HG03060 (cell line): ENCODE measurements at regions not wholly inside any gene's neighbourhood (a gene's known extent, or its start where the extent isn't known, plus 50 kb on each side); places are given as distances from the start of the nearest gene placed in this dataset.

Source experiments
- ATAC-seq: cut with Tn5 transposase; IDR thresholded peaks from one replicate; pipeline ENCODE4 v1.9.1; 2021; ENCODE audit warnings: low read depth, moderate number of reproducible peaks; ENCODE audit not compliant: unreplicated experiment

DNA sequence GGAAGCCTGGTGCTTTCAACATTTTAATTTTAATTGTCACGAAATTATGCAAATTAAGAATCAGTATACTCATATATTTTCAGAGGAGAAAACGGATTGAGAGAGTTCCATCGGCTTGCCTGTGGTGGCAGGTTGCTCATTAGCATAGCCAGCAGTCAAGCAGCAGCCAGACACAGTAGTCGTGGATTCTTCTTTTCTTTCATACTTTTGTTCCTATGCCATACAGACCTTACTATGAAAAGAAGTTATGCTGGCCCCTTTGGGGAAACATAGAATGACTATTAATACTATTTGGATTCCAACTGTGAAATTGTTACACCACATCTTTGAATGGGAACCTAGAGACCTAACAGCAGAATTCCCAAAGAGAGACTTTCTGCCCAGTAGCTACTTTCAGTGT, 617.7 kb upstream of the CA10 start:
- no peak for ATAC-seq

DNA sequence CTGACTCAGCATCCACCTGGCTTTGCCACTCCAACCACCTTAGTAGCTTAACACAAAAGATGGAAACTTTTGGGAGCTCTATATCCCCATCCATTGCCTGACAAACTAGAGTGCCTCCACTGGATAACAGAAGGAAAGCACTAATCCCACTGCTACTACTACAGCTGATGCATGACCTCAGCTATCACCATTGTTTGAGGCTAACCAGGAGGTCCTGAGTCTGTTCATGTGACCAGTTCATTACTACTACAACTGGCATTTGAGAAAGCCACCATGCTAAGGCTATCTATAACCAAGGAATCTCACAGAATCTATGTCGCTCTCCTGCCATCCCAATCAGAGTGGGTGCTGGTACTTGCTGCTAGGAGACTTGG, 604.3 kb upstream of the CA10 start:
- ATAC-seq, result no peak

DNA sequence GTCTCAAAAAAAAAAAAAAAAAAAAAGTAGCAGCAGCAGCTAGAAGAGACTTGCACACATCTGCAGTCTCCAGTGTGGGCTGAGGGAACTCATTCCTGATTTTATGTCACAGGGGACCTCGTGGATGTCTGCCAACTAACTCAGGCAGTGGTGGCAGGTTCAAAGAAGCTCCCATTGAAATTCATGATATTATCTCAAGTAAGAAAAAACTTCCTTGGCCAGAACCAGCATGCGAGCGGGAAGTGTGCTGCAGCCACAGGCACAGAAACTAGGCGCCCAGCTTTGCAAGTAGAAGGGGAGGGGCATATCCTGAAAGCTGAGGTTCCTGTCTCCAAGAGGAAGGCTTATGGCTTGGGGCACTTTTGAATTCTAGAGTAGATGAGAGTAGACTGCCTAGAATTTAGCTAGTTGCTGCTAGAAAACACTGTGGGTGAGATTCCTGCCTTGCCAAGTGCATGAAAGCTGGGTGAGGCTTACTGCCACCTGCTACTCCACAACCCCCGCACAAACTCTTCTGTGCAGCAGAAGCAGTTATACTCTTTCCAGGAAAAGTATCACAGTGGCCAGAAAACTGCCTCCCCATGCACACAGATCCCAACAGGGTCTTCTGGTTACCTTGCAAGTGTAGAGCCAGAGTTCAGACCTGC, 603.8 kb upstream of the CA10 start:
- no peak for ATAC-seq

DNA sequence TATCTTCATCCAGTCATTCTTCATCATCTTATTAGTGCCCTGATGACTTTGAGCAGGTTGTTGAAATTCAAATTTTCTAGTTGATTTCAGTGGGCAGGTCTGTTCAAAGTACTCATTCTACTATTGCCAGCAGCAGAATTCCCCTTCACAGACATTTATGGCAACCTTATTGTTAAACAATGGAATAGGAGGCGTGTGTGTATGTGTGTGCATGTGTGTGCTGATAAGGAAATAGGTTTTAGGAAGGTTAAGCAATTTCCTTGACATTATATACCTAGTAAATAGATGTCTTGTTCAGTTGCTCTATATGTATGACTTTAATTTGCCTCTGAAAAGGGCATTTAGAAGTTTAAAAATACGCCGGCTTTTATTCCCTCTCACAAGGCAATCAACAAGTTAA, 601.4 kb upstream of the CA10 start:
- no peak for ATAC-seq

DNA sequence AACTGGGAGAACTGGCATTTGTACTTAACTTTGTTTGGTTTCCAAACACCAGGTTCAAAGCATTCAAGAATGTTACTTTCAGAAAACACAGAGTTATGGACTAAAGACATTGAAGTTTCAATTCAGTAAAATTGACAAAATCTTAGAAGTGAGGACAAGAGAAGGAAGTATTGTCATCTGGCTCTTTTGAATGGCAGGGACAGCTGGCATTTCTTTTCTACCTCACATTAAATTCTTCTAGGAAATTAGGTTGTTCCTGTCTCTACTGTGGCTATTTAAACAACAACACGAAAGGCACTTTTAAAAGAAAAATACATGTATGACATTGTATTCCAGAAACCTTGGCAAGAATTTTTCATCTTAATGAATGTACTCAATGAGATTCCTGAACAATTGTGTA, 600.0 kb upstream of the CA10 start:
- ATAC-seq, result no peak

DNA sequence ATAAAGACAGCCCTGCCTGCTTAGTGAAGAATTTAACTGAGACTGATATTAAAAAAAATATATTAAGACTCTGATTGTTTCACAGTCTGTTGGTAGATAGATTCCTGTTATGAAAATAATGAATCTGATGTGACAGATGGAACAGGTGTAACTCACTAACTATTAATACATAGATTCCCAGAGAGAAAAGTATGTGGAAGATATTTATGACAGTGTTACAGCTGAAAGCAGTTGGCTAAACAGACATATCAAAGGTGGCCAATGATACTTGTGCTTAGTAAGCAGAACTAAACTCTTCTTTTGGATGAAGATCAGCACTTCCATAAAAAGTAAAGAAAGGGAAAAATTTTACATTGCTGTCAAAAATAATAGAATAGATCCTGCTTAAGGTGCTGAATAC, 598.2 kb upstream of the CA10 start:
- ATAC-seq, result no peak

DNA sequence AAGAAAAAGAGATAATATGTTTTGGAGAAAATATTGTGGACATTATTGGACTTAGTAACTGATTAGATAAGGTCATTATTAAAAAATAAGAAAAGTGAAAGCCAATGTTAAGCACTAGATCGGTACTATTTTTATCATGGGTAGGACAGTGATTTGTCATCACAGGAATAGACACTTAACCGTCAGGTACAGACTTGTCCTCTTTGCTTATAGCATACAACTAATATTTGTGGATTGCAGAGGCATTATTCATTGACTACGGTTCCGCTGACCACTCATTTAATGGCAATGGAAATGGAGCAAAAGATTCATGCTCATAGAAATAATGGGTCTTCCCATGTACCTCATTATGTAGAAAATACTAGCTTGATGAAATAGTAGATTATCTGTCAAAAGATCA, 596.3 kb upstream of the CA10 start:
- no peak for ATAC-seq

DNA sequence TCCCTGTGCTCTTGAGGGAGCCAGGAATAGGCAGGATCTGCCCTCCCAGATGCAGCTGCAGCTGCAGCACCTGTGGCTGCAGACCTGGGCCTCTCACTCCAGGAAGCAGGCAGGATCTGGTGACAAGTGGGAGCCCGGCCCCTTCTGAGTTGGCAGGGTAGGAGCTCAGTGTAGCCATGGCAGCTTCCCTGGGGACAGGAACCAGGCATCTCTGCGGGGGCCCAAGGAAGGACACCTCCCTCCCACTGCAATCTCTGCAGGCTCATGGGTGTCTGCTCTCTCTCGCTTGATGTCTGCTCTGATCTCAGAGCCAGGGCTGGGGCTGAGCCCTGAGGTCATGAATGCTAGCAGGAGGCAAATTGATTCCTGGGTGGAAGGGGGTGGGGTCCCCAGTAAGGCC, 592.5 kb upstream of the CA10 start:
- ATAC-seq, result no peak

DNA sequence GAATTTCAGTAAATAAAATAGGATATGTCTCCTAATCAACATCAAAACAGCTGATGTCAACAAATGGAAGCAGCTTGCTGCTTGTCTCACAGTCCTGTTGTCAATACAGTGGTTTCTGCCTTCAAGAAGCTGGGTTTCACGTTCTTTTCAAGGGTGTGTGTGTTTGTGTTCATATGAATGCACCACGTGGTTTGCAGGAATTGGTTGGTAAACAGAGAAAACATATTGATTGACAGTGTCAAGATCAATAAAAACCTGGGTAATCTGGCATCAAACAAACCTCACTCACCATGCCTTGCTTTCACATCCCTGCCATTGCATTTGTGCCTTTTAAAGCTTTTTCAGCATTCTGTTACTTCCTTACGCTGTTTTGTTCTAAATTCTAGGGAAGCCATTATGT, 585.7 kb upstream of the CA10 start:
- ATAC-seq, result no peak

DNA sequence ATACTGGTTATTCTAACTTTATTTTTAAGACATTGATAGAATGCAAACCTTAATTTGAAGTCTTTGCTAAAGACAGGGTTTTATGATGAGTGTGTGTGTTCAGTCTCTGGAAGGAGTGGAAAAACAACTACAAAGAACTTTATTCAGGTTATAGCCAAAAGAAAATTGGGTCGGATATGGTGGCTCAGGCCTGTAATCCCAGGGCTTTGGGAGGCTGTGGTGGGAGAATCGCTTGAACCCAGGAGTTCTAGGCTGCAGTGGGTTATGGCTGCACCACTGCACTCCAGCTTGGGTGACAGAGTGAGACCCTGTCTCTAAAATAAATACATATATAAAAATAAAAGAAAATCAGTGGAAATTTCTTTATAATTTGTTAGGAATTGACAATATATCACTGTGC, 581.5 kb upstream of the CA10 start:
- no peak for ATAC-seq

DNA sequence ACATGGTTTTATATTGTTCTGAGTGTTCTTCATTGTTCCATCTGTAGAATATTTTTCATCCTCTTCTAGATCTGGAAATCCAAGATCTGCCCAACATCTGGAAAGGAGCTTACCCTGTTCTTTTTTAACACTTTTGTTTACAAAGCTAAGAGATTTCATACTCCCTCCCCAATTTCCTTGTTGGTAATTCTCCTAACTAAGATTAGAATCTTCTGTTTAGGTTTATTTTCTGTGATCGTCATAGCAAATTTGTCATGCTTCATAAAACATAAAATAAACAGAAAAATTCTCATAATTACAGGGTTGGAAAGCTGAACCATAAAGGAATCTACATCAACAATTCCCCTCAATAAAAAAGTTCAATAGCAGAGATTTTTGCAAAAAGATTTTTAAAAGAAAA, 580.3 kb upstream of the CA10 start:
- ATAC-seq, result no peak

DNA sequence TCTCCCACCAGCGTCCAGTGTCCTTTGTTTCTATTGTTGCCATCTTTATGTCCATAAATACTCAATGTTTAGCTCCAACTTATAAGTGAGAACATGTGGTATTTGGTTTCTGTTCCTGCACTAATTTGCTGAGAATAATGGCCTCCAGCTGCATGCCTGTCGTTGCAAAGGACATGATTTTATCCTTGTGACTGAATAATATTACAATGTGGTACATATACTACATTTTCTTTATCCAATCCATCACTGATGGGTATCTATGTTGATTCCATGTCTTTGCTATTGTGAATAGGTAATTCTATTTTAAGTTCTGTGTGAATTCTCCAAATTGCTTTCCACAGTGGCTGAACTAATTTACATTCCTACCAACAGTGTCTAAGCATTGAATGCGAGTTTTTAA, 578.6 kb upstream of the CA10 start:
- no peak for ATAC-seq

DNA sequence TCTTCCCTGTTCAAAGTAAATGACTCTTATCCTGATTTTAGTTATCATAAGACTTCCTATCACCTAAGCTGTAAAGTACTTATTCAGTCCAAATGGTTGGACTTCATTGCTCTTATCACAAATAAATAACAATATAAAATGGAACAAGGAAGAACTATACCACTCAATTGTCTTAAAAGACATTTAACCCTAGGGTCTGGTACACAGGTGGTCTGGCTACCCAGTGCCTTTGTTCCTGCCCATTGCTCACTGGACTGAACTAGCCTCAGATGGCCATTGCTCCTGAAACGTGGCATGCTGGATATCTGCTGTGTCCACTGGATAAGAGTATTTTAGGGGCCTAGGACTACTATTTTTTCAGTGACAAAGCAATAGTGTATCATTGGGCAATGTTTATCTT, 574.3 kb upstream of the CA10 start:
- no peak for ATAC-seq

DNA sequence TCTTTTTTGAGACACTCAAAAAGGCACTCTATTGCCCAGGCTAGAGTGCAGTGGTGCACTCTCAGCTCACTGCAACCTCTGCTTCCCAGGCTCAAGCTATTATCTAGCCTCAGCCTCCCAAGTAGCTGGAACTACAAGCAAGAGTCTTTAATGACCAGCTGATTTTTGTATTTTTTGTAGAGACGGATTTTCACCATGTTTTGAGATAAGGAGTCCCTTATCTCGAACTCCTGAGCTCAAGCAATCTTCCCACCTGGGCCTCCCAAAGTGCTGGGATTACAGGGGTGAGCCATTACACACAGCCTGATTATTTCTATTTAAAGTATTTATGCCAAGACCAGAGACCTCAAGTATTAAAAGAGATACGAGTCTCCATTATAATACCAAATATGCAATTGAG, 566.1 kb upstream of the CA10 start:
- ATAC-seq, result no peak

DNA sequence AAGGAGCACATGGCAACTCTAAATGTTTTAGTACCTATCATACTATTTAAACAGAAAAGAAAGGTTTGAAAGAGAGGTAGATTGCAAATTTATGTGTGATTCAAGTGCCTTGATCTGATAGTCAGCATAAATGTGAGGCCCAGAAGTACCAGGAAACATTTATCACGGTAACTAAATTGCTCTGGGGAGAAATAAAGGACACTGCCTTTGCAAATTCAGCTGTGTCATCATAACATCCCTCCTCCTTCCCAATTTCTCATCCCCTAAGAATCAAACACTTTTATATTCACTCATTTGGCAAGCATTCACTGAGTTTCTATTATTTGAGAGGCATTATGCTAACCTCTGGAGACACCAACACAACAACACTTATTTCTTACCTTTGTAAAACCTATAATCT, 563.4 kb upstream of the CA10 start:
- ATAC-seq, result no peak

DNA sequence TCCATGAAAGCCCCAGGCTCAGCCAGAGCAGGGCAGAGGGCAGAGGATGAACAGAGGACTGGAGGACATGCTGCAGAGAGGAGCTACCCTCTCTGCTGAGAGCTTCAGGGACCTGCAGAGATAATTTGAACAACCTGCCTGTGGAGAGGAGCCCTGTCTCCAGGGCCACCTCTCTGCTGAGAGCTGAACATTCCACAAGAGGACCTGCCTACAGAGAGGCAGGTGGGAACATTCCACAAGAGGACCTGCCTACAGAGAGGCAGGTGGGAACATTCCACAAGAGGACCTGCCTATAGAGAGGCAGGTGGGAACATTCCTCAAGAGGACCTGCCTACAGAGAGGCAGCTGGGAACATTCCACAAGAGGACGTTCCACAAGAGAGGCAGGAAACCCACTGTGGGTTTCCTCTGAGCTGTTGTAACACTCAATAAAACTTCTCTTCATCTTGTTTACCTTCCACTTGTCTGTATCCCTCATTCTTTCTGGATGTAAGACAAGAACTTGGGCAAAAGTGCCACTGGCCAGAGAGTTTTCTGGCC, 551.9 kb upstream of the CA10 start:
- ATAC-seq, result no peak

DNA sequence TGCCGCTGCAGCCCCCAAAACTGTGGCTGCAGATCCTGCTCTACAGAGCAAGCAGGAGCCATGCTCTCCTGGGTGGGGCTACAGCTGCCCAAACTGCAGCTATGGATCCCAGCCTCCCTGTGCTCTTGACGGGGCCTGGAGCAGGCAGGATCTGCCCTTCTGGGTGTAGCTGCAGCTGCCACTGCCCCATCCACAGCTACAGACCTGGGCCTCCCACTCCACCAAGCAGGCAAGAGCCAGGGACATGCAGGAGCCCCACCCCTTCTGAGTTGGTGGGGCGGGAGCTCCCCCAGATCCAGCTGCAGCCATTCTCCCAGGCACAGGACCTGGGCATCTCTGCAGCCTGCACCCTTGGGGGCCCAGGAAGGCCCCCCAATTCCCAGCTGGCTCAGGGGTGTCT, 551.2 kb upstream of the CA10 start:
- no peak for ATAC-seq

DNA sequence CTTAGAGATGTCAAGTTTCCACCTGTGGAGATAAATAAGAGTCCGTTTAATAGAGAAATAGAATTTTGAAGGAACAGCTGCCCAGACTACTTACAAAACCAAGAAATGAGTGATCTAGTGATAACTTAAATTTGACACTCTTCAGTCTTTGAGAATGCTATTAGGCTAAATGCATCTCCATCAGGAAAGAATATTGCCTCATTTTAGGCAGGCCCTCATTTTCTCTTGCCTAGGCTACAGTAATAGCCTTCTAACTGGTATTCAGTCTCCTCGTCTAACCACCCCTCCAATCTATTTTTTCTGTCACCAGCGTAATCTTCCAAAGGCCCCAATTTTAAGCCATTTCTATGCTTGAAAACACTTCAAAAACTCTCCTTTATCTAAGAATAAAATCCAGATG, 537.8 kb upstream of the CA10 start:
- no peak for ATAC-seq

DNA sequence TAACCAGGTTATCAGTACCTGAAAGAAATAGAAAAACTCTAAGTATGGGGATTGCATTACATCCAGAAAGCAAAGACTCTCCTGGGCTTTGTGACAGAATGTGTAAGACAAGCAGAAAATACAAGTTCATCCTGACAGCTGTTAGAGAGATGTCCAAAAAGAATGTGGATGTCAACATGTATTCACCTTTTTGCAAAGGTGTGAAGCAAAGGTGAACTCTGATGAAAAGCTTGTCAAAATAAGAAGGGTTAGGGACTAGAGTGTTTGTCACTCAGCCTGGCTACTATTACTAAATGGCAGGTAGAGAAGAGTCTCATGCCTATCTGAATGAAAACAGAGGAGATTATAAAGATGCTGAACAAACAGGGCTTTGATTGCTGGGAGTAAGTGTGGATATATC, 527.6 kb upstream of the CA10 start:
- ATAC-seq, result no peak

DNA sequence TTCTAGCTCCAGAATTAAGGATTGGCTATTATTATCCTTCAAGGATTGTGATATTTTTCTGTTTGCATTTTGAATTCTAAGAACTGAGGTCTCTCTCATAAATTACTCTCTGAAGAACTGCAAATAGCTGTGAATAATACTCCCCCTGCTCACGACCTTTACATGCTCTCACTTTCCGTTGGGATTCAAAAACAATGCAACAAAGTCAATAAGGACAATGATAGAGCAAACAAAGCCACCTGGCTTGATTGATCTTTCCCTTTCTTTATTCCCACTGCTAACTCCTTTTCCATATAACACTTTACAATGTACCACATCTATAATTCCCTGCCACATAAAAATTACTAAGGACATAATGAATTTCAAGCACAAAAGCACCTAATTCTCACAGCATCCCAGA, 523.0 kb upstream of the CA10 start:
- no peak for ATAC-seq

DNA sequence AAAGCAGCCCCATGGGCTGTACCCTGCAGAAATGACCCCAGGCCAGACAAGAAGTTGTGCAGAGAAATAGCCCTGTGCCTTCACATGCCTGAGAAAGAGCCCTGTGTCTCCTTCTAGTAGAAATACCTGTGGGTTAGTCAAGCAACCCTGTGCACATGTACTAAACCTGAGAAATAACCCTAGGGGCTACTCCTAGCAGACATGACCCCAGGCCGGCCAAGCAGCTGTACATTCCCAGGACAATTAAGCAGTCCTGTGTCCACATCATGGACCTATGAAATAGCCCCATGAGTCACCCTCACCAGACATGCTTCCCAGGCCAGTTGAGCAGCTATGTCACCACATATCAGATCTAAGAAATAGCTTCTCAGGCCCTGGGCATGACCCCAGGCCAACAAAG, 519.7 kb upstream of the CA10 start:
- ATAC-seq, result no peak

DNA sequence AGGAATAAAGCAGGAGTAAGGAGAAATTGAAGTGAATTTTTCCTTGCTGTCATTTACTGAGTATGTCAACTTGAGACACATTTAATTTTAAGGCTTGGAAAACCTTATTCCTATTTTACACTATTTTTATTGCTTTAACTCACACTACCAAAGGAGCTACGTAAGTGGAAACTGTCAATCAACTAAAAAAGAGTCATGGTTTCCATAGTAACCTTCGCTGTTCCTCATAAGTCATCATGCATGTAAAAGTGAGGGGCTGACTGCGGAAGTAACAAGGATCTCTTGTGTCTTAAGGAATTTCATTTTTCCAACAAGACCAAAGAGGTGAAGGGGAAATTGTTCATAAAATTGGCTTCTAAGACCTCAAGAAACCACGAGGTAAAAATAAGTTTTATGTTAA, 516.2 kb upstream of the CA10 start:
- ATAC-seq, result no peak

DNA sequence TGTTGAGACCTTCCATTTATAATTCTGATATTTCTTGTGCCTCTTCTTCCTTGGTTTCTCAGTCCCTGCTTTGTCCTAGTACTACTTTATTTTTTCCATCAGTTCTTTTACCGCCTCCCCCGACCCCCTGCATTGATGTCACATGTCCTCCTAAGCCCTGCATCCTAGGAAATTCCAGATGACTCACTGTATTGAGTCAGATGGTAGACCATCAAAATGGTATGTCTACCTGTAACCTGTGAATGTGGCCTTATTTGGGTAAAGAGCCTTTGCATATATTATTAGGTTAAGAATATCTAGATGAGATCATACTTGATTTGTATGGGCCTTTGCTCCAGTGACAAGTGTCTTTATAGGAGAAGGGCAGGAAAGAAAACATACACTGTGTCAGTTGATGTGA, 515.3 kb upstream of the CA10 start:
- ATAC-seq, result no peak
